Ovary (tissue), 3 donors: ENCODE measurements at regions not wholly inside any gene's neighbourhood (a gene's known extent, or its start where the extent isn't known, plus 50 kb on each side); places are given as distances from the start of the nearest gene placed in this dataset.
"Not testable (repeated sequence)": the region's sequence is repeated elsewhere in the genome, so short reads cannot be mapped to it uniquely, and the experiment has no call there.

Source experiments
- EP300 ChIP-seq: sonication (generic); formaldehyde crosslinking; IDR thresholded peaks from one replicate; pipeline ENCODE4 v1.6.1; 2017; ENCODE audit warnings: antibody characterized with exemption
- POLR2A ChIP-seq: fragments of 450-650 bp; IDR thresholded peaks from one replicate; pipeline ENCODE4 v1.6.1; 2017; ENCODE audit warnings: antibody characterized with exemption, mild to moderate bottlenecking, moderate library complexity
- TF ChIP-seq, protein P1 (sequence below), 3 donors: fragments of 450-650 bp in 2 of 3; fragments of 200-600 bp in 1 of 3; IDR thresholded peaks; one replicate each; pipeline versions ENCODE4 v1.5.1 to v1.8.0; 2016 to 2022; ENCODE audit warnings: antibody characterized with exemption in 3 of 3, mild to moderate bottlenecking in 1 of 3
- donor health status: DM: no; HTN: no; CAD: no.

- TF ChIP-seq, protein P1, sequence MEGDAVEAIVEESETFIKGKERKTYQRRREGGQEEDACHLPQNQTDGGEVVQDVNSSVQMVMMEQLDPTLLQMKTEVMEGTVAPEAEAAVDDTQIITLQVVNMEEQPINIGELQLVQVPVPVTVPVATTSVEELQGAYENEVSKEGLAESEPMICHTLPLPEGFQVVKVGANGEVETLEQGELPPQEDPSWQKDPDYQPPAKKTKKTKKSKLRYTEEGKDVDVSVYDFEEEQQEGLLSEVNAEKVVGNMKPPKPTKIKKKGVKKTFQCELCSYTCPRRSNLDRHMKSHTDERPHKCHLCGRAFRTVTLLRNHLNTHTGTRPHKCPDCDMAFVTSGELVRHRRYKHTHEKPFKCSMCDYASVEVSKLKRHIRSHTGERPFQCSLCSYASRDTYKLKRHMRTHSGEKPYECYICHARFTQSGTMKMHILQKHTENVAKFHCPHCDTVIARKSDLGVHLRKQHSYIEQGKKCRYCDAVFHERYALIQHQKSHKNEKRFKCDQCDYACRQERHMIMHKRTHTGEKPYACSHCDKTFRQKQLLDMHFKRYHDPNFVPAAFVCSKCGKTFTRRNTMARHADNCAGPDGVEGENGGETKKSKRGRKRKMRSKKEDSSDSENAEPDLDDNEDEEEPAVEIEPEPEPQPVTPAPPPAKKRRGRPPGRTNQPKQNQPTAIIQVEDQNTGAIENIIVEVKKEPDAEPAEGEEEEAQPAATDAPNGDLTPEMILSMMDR (IDR thresholded peaks at IDR 0.05): not testable (repeated sequence)
- not testable (repeated sequence) for TF ChIP-seq POLR2A, EP300
Observed at GRCh38 chr2:89246027-89246426, 554.6 kb downstream of the RPIA start.
